HG03520 (cell line): ENCODE measurements at regions not wholly inside any gene's neighbourhood (a gene's known extent, or its start where the extent isn't known, plus 50 kb on each side); places are given as distances from the start of the nearest gene placed in this dataset.

Experiments
- ATAC-seq: cut with Tn5 transposase; IDR thresholded peaks from one replicate; pipeline ENCODE4 v1.9.1; 2021; ENCODE audit warnings: mild to moderate bottlenecking, moderate library complexity; ENCODE audit not compliant: unreplicated experiment

- ATAC-seq = no peak
These were observed 926.3 kb downstream of the FSTL5 start for GRCh38 chr4:161237495-161237894.

DNA sequence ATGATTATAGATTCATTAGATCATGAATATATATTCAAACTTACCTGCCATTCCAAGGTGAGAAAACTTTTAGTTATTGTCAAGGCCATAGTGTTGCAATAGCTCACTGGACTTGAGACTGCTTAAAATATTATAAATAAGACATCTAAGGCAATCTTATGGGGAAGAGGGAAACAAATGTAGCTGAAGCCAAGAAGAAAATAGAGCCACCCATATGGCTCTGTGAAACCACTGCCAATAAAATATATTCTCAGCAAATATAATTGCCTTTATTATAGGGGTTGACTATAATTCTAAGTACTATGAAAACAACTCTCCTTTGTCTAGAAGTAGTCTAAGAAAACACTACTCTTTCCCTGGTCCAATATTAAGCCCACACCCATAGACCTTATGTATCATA lies 938.5 kb downstream of the FSTL5 start:
- ATAC-seq = no peak

DNA sequence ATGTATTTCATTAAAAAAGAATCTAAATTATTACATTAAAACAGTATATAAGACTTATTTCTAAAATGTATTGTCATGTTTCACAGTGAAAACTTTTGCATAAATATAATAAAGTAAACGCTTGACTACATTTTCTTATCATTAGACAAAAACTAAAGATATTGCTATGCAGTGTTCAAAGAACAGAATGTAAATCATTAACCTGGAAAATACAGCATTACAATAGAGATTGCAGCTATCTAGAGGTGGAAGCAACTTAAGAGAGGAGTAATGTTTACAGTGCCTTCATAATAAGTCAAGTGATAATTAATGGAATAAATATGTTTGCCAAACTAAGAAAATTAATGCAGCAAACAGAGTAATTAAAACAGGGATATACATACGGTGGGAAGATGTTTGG lies 940.9 kb downstream of the FSTL5 start:
- no peak for ATAC-seq

GRCh38 chr4:161208564-161208963 lies 955.2 kb downstream of the FSTL5 start:
- ATAC-seq = no peak

- no peak for ATAC-seq
These were observed 957.2 kb downstream of the FSTL5 start for GRCh38 chr4:161206528-161207080.

DNA sequence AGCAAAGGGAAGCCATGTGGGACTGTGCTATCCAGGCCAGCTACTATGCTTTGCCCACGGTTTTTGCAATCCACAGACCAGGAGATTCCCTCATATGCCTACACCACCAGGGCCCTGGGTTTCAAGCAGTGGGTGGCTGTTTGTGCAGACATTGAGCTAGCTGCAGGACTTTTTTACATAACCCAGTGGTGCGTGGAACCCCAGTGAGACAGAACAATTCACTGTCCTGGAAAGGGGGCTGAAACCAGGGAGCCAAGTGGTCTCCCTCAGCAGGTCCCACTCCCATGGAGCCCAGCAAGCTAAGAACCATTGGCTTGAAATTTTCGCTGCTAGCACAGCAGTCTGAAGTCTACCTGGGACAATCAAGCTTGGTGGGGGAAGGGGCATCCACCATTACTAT lies 959.9 kb downstream of the FSTL5 start:
- ATAC-seq = no peak

DNA sequence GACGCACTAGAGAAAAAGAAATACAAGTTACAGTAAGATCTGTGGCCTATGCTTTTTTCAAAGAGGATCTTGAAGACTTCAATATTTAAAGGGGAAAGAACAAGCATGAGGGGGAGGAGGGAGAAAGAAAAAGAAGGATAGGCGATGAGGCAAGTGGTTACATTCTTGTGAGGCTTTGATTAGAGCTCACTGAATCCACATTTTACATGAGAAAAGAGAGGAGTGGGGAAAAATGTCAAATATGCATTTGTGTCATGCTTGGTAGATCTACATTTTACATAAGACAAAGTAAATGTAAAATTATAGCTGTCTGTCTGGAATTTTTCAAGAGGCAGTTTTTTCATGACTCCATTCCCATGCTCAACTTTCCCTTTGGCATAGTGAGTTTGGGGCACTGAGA lies 965.9 kb downstream of the FSTL5 start:
- no peak for ATAC-seq

- ATAC-seq = no peak
These were observed 966.3 kb downstream of the FSTL5 start for GRCh38 chr4:161197474-161197873.

DNA sequence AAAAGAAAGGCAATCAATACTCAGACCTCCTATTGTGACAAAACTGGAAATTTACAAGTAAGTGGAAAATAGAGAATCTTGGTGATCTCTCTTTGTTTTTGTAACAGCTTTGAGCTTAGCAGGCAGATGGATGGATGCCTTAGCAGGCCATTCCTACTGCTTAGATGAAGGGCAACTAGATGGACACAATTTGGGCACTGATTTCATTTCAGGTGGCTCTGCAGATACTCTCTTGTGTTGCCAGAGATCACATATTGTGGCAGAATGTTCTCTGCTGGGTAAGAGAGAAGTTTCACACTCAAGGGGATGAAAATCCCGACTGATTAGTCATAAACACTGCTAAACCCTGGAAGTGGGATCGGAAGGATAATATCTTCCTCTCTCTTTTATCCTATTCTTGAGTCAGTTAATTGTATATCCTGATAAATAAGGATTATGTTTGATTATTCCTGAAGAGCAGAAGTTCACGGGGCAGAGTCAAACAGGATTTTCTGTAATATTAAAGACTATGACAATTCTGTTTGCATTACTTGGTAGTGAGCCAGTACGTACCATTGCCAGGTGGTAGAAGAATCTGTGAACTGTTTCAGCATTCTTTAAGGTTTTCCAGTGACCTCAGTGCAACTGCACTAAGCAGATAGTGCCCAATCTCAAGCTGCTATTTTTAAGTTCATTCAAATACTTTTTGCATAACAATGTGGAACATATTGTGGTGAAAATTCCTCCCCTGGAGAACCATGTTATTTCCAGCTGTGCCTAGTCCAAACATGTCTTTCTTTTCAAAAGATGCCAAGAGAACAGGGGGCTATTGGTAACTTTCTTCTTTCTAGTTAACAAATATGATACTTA lies 974.3 kb downstream of the FSTL5 start:
- no peak for ATAC-seq

DNA sequence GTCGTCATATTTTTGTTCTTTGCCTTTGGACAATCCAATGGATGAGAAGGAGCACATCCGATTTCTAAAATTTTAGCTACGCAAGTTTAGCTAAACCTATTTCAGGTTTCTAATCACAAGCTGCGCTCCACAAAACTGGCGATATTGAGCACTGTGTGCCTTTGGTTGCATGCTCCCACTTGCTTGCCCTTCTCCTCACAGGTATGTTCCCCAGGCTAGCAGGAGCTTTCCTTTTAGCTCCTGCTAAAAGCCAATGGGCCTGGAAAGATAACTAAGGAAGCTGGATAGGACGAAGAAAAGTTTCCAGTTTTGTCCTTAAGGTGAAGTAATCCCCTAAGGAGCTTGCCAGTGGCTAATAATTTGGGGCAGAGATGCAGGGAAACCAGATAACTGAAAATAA lies 975.2 kb downstream of the FSTL5 start:
- ATAC-seq = no peak

DNA sequence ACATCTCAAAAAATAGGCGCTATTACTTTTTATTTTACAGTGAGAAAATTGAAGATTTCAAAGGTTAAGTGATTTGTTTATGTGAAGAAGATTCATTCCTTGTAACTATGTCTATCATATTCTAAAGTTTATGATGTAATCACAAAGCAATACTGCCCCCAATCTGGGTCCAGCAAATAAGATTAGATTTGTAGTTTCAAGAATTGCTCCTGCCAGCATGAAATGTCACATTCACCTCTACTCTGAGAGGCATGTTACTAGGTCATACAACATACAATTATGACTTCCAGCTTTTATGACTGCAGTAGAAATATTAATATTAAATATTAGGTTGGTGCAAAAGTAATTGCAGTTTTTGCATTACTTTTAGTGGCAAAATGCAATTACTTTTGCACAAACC lies 976.2 kb downstream of the FSTL5 start:
- no peak for ATAC-seq

DNA sequence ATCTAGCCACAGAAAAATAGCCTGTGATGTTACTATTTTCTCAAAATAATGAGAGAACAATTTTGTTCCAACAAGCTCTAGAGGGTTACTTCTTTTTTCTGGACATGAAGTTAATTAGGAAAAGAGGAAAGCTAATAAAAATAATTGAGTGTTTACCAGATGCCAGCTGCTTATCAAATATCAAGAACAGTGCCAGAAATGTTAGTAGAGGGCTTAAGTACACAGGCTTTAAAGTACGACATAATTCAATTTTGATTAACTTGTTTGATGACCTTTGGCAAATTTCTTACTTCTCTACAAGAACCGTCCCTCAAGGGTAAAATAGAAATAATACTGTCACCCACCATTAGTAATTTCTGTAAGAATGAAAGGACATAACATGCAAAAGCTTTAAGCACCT lies 977.0 kb downstream of the FSTL5 start:
- ATAC-seq = no peak

DNA sequence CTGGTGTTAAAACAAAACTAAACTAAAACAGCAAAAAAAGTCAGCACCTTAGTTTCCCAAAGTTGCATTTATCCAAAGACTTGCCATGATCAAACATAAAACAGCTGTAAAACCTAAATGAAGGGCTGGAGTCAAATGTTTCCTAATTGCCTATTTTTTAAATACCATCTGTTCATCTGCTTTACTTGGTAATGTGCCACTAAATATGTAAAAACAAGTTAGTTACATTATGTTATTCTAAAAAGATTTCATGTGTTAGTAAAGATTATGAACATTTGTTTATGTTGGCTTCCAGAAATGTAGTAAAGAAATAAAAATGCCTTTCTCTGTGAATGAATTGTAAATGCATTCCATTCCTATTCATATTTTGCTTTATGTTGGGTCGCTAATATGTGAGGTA lies 977.8 kb downstream of the FSTL5 start:
- no peak for ATAC-seq

DNA sequence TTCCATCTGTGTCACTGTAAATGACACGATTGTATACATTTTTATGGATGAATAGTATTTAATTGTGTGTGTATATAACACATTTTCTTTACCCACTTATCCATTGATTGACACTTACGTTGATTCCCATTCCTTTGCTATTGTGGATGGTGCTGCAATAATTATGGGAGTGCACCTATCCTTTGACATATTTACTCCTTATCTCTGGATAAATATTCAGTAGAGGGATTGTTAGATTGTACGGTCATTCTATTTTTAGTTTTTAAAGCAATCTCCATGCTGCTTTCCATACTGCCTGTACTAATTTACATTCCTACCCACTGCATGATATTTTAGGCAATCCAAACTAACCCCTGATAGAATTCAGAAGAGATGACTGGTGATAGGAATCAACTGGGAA lies 980.1 kb downstream of the FSTL5 start:
- no peak for ATAC-seq

DNA sequence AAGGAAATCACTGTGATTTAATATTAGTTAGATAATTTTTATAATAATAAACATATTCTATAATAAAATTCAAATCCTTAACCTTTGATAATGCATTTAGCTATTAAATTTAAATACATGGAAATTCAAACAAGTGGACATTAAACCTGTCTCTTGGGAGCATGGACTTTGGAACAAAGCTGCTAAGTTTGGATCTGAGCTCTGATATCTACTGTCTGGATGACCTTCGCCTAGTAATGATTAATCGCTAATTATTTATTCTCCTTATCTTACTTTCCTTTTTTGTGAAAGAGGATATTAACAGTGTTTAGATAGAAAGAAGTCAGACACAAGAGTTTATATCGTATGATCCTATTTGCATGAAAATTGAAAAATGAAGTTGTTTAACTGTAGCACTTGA lies 980.9 kb downstream of the FSTL5 start:
- no peak for ATAC-seq

- ATAC-seq = no peak
These were observed 985.5 kb downstream of the FSTL5 start for GRCh38 chr4:161178310-161178709.

DNA sequence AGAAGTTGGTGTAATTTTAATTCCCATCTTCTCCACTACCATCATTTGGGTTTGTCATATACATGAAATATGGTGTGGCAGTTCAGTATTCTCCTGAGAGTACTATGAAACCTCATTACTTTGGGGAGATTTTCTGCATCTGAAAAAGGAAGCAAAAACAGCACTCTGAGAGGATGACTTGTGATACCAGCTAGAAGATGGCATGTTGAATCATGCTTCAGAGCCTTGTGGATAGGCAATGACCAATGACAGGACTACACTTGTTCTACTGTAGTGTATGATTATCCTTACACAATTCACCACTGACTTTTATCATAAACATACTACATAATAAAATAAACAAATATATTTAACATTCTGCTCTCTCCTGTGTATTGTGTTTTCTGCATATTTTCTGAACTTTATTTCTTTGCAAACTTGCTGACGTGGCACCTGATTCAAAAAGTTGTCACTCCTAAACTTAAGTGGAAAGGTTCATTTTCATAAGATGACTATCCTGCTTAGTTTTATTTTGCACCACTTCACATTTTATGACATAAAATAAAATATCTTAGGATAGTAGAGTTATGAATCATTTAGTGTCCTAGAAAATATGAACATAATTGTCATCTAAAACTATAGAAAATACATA lies 991.3 kb downstream of the FSTL5 start:
- no peak for ATAC-seq

DNA sequence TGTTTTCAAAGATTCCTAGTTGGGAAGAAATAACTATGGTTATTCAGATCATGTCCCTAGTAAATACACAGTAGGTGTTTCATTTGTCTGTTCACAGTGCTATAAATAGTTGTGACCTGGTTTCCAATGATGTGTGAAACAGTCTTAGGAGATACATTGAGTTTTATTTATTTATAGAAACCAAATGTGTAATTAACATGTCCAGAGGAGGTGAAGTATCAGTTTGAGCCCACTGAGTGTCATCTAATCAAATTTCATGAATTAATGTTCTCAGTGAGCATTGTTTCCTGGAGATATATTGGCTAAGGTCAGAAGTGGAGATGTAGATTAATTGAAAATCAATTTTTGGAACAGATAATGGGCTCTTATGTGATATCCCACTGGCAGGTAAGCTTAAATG lies 996.3 kb downstream of the FSTL5 start:
- no peak for ATAC-seq

DNA sequence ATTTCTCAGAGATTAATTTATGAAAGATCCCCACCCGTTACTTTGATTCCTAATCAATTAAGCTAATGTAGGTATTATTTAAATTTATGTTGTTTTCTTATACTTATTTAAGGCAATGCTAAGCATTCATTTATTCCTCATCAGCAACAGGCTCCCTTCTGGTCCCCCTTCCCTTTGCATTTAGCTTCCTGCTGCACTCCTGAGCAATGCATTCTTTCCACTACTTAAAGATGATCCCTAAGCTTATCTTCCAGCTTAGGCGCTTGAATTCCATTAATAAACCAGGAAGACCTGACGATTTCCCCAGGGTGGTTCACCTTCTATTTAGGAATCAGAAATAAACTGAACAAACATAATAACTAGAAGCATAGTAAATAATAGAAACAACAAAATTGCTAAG lies 1003.1 kb downstream of the FSTL5 start:
- no peak for ATAC-seq

DNA sequence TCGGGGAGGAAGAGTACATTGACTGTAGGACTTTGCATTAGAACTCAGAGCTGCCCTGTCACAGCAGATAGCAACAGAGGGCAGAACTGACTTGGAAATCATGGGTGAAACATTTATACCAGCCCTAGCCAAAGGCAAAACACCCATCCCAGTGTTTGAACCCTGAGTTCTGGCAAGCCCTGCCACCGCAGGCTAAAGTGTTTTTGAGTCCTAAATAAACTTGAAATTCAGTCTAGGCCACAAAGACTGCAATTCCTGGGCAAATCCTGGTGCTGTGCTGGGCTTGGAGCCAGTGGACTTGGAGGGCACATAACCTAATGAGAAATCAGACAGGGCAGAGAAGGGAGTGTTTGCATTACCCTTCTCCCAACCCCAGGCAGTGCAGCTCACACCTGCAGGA lies 1015.7 kb downstream of the FSTL5 start:
- ATAC-seq = no peak

GRCh38 chr4:161143375-161143774 lies 1020.4 kb downstream of the FSTL5 start:
- ATAC-seq = no peak

- ATAC-seq = no peak
These were observed 1029.0 kb downstream of the FSTL5 start for GRCh38 chr4:161134795-161135194.
